ENCODE measurements at regions not wholly inside any gene's neighbourhood (a gene's known extent, or its start where the extent isn't known, plus 50 kb on each side); places are given as distances from the start of the nearest gene placed in this dataset.

DNA sequence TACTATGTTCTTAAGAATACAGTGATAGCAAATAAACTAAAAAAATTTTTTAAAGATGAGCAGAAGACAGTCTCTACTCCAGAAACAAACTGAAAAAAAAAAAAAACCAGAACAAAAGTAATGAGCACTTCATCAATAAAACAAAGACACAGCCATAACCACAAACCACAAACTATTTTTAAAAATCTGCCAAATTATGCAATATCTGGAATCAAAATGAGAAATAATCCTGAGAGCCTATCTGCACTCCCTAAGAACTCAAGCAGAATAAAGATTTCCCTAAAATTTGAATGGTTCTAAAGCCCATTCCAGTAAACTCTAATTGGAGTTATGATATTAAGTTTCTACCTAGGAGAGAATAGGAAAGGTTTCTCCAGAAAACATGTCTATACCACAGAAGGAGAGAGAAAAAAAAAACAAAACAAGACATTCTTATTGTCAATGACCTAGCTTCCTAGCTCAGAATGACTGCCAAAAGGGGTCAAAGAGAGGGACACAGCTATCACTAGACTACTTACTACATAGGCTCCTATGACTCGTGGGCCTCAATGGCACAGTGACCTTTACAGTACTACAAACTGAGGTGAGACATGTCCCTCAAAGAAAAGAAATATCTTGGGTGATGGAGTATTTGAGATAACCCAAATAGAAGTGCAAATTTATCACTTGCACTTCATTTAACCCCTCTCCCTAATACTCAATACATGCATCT lies 262.8 kb downstream of the ZEB2 start:
- Mint-ChIP-seq H3K4me1 (peaks cover 38 to 40% of the 10 kb centered on the region in 2 donors), H3K27me3 (ENCODE audit: low read depth in 2 of 2) (no peaks in the 10 kb centered on the region), H3K36me3 (peaks cover 30% of the 10 kb centered on the region), H3K27ac (peak overlapping the region in 1 of 2 donors; percentile 6), H3K9me3 (peaks cover 8 to 22% of the 10 kb centered on the region in 2 donors), H3K4me3 (no peak overlapping the region)
- Histone ChIP-seq H3K27ac (ENCODE audit: low read length) (no peak overlapping the region), H3K27me3 (ENCODE audit: control insufficient read depth, insufficient read depth, low read length) (no peaks in the 10 kb centered on the region), H3K9me3 (ENCODE audit: control insufficient read depth, insufficient read depth, low read length) (peaks cover 19% of the 10 kb centered on the region), H3K36me3 (ENCODE audit: control insufficient read depth, insufficient read depth, low read length) (no peaks in the 10 kb centered on the region), H3K4me1 (ENCODE audit: control insufficient read depth, insufficient read depth, low read length) (peaks cover 6% of the 10 kb centered on the region), H3K4me3 (ENCODE audit: low read length) (no peak overlapping the region)
- DNase-seq = no peak
- intact Hi-C loops (cut with micrococcal nuclease) = no loop called here
- 86% methylated on average over 1 of the region's 1 CpG for WGBS (ENCODE audit: insufficient coverage)
- no peak for ATAC-seq
- no peak for TF ChIP-seq CTCF (IDR thresholded peaks at IDR 0.05)

- Mint-ChIP-seq H3K4me3 (no peak overlapping the region), H3K36me3 (peaks cover 30% of the 10 kb centered on the region), H3K9me3 (peaks cover 8 to 22% of the 10 kb centered on the region in 2 donors), H3K27ac (no peak overlapping the region), H3K4me1 (peaks cover 24 to 26% of the 10 kb centered on the region in 2 donors), H3K27me3 (ENCODE audit: low read depth in 2 of 2) (no peaks in the 10 kb centered on the region)
- intact Hi-C loops (cut with micrococcal nuclease) = no loop called here
- peaks cover 19% of the 10 kb centered on the region for H3K9me3 ChIP-seq (ENCODE audit: control insufficient read depth, insufficient read depth, low read length)
- H3K4me1 ChIP-seq (ENCODE audit: control insufficient read depth, insufficient read depth, low read length) = peaks cover 3% of the 10 kb centered on the region
- no peak overlapping the region for H3K4me3 ChIP-seq (ENCODE audit: low read length)
- TF ChIP-seq CTCF (IDR thresholded peaks at IDR 0.05) = no peak
- no peaks in the 10 kb centered on the region for H3K27me3 ChIP-seq (ENCODE audit: control insufficient read depth, insufficient read depth, low read length)
- H3K36me3 ChIP-seq (ENCODE audit: control insufficient read depth, insufficient read depth, low read length) = no peaks in the 10 kb centered on the region
- 96% methylated on average over 2 of the region's 2 CpGs for WGBS (ENCODE audit: insufficient coverage)
- no peak overlapping the region for H3K27ac ChIP-seq (ENCODE audit: low read length)
- DNase-seq = no peak
- ATAC-seq = no peak
Observed at GRCh38 chr2:144254342-144255235, 265.3 kb downstream of the ZEB2 start.

GRCh38 chr2:144253743-144254142 lies 266.2 kb downstream of the ZEB2 start:
- Mint-ChIP-seq H3K4me3 (no peak overlapping the region), H3K9me3 (peaks cover 8 to 22% of the 10 kb centered on the region in 2 donors), H3K27me3 (ENCODE audit: low read depth in 2 of 2) (no peaks in the 10 kb centered on the region), H3K36me3 (peaks cover 29% of the 10 kb centered on the region), H3K4me1 (peaks cover 24 to 26% of the 10 kb centered on the region in 2 donors), H3K27ac (no peak overlapping the region)
- Histone ChIP-seq H3K9me3 (ENCODE audit: control insufficient read depth, insufficient read depth, low read length) (peaks cover 19% of the 10 kb centered on the region), H3K27ac (ENCODE audit: low read length) (no peak overlapping the region), H3K4me3 (ENCODE audit: low read length) (no peak overlapping the region), H3K27me3 (ENCODE audit: control insufficient read depth, insufficient read depth, low read length) (no peaks in the 10 kb centered on the region), H3K4me1 (ENCODE audit: control insufficient read depth, insufficient read depth, low read length) (peaks cover 3% of the 10 kb centered on the region), H3K36me3 (ENCODE audit: control insufficient read depth, insufficient read depth, low read length) (no peaks in the 10 kb centered on the region)
- no peak for ATAC-seq
- no peak for TF ChIP-seq CTCF (IDR thresholded peaks at IDR 0.05)
- 98% methylated on average over 4 of the region's 4 CpGs for WGBS (ENCODE audit: insufficient coverage)
- intact Hi-C loops (cut with micrococcal nuclease) = no loop called here
- no peak for DNase-seq

All from natural killer cell (primary cell).